HG02981 (cell line): ENCODE measurements at regions not wholly inside any gene's neighbourhood (a gene's known extent, or its start where the extent isn't known, plus 50 kb on each side); places are given as distances from the start of the nearest gene placed in this dataset.
"Not testable (repeated sequence)": the region's sequence is repeated elsewhere in the genome, so short reads cannot be mapped to it uniquely, and the experiment has no call there.

Experiments
- ATAC-seq: cut with Tn5 transposase; IDR thresholded peaks from one replicate; pipeline ENCODE4 v1.9.1; 2021; ENCODE audit warnings: mild to moderate bottlenecking, moderate library complexity; ENCODE audit not compliant: unreplicated experiment

- no peak for ATAC-seq
These were observed 680.0 kb downstream of the BRINP1 start for GRCh38 chr9:118689280-118689679.

- no peak for ATAC-seq
These were observed 676.6 kb downstream of the BRINP1 start for GRCh38 chr9:118692613-118693012.

- ATAC-seq: no peak
These were observed 675.6 kb downstream of the BRINP1 start for GRCh38 chr9:118693645-118694044.

GRCh38 chr9:118695249-118695648 lies 674.0 kb downstream of the BRINP1 start:
- ATAC-seq: not testable (repeated sequence)

- no peak for ATAC-seq
These were observed 667.2 kb downstream of the BRINP1 start for GRCh38 chr9:118701985-118702384.

GRCh38 chr9:118711843-118712242 lies 657.4 kb downstream of the BRINP1 start:
- ATAC-seq: no peak

- no peak for ATAC-seq
These were observed 648.0 kb downstream of the BRINP1 start for GRCh38 chr9:118721276-118721675.

GRCh38 chr9:118721923-118722322 lies 647.3 kb downstream of the BRINP1 start:
- ATAC-seq: no peak

- no peak for ATAC-seq
These were observed 639.3 kb downstream of the BRINP1 start for GRCh38 chr9:118729981-118730380.

- no peak for ATAC-seq
These were observed 636.2 kb downstream of the BRINP1 start for GRCh38 chr9:118732998-118733397.

- no peak for ATAC-seq
These were observed 634.5 kb downstream of the BRINP1 start for GRCh38 chr9:118734696-118735095.

- no peak for ATAC-seq
These were observed 632.8 kb downstream of the BRINP1 start for GRCh38 chr9:118736406-118736805.

- ATAC-seq: no peak
These were observed 618.0 kb downstream of the BRINP1 start for GRCh38 chr9:118751077-118751847.

- no peak for ATAC-seq
These were observed 617.4 kb downstream of the BRINP1 start for GRCh38 chr9:118751848-118752223.

- ATAC-seq: no peak
These were observed 608.0 kb downstream of the BRINP1 start for GRCh38 chr9:118761016-118761790.

GRCh38 chr9:118767571-118767970 lies 601.7 kb downstream of the BRINP1 start:
- no peak for ATAC-seq

- ATAC-seq: no peak
These were observed 586.3 kb downstream of the BRINP1 start for GRCh38 chr9:118782790-118783463.

GRCh38 chr9:118784033-118784432 lies 585.2 kb downstream of the BRINP1 start:
- ATAC-seq: no peak

- no peak for ATAC-seq
These were observed 583.8 kb downstream of the BRINP1 start for GRCh38 chr9:118785456-118785855.

GRCh38 chr9:118786877-118787276 lies 582.4 kb downstream of the BRINP1 start:
- no peak for ATAC-seq

GRCh38 chr9:118809160-118809625 lies 560.0 kb downstream of the BRINP1 start:
- ATAC-seq: no peak

- ATAC-seq: no peak
These were observed 539.9 kb downstream of the BRINP1 start for GRCh38 chr9:118829334-118829733.
